Epithelial cell of proximal tubule (primary cell): ENCODE measurements at regions not wholly inside any gene's neighbourhood (a gene's known extent, or its start where the extent isn't known, plus 50 kb on each side); places are given as distances from the start of the nearest gene placed in this dataset.

Source experiments
- DNase-seq: peaks from one replicate; pipeline ENCODE4 v3.0.0-alpha.2; 2011; ENCODE audit warnings: low read depth
- H3K4me3 ChIP-seq: 2 replicates; pipeline ENCODE4 v1.5.1; 2011; ENCODE audit warnings: low read depth, mild to moderate bottlenecking, low read length
- CTCF ChIP-seq: conservative IDR thresholded peaks from 2 replicates; pipeline ENCODE4 v1.5.1; 2012; ENCODE audit warnings: low read depth, mild to moderate bottlenecking, low read length

GRCh38 chr2:126467367-126468054 is 188.4 kb upstream of the GYPC start:
- DNase-seq, result no peak
- no peak for TF ChIP-seq CTCF
- H3K4me3 ChIP-seq, result no peak overlapping the region

- no peak for DNase-seq
- H3K4me3 ChIP-seq, result no peak overlapping the region
- no peak for TF ChIP-seq CTCF
These were observed 180.9 kb upstream of the GYPC start for GRCh38 chr2:126475031-126475430.

- no peak for TF ChIP-seq CTCF
- no peak for DNase-seq
- H3K4me3 ChIP-seq, result no peak overlapping the region
These were observed 179.3 kb upstream of the GYPC start for GRCh38 chr2:126476691-126477090.

- DNase-seq, result no peak
- no peak overlapping the region for H3K4me3 ChIP-seq
- TF ChIP-seq CTCF, result no peak
These were observed 175.9 kb upstream of the GYPC start for GRCh38 chr2:126480033-126480432.

GRCh38 chr2:126482582-126483464 is 173.1 kb upstream of the GYPC start:
- no peak overlapping the region for H3K4me3 ChIP-seq
- no peak for TF ChIP-seq CTCF
- DNase-seq, result no peak

- no peak for TF ChIP-seq CTCF
- no peak for DNase-seq
- no peak overlapping the region for H3K4me3 ChIP-seq
These were observed 161.4 kb upstream of the GYPC start for GRCh38 chr2:126494593-126494992.
